ENCODE measurements at regions not wholly inside any gene's neighbourhood (a gene's known extent, or its start where the extent isn't known, plus 50 kb on each side); places are given as distances from the start of the nearest gene placed in this dataset.

DNA sequence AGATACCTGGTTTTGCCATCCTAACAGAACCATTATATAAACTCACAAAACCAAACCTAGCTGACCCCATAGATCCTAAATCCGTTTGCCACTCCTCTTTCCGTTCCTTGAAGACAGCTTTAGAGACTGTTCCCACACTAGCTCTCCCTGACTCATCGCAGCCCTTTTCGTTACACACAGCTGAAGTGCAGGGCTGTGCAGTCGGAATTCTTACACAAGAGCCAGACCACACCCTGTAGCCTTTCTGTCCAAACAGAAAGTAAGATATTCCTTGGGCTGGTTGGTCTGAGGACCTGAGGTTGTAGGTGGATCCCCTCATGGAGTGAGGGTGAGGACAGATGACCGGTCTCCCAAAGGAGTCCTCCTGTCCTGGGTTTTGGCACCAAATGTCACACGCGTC, 56.7 kb upstream of the NAA35 start:
- TF ChIP-seq POLR2A (IDR thresholded peaks at IDR 0.05; ENCODE audit: low read length) (no peak), GATA1 (IDR thresholded peaks at IDR 0.05; ENCODE audit: low read depth, low read length) (no peak)

All from erythroblast (primary cell).